ENCODE measurements at regions not wholly inside any gene's neighbourhood (a gene's known extent, or its start where the extent isn't known, plus 50 kb on each side); places are given as distances from the start of the nearest gene placed in this dataset.
"Not testable (repeated sequence)": the region's sequence is repeated elsewhere in the genome, so short reads cannot be mapped to it uniquely, and the experiment has no call there.

DNA sequence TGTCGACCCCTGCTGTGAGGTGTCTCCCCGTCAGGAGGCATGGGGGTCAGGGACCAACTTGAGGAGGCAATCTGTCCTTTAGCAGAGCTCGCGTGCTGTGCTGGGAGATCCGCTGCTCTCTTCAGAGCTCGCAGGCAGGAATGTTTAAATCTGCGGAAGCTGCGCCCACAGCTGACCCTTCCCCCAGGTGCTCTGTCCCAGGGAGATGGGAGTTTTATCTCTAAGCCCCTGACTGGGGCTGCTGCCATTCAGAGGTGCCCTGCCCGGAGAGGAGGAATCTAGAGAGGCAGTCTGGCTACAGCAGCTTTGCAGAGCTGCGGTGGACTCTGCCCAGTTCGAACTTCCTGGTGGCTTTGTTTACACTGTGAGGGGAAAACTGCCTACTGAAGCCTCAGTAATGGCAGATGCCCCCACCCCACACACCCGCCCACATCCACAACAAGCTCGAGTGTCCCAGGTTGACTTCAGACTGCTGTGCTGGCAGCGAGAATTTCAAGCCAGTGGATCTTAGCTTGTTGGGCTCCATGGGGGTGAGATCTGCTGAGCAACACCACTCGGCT, 133.1 kb downstream of the CENPC start:
- DNase-seq = not testable (repeated sequence)

GRCh38 chr4:67403342-67403741, 142.0 kb downstream of the CENPC start:
- no peak for DNase-seq

- DNase-seq = no peak
Measured at GRCh38 chr4:67401902-67402301, 143.4 kb downstream of the CENPC start.

DNA sequence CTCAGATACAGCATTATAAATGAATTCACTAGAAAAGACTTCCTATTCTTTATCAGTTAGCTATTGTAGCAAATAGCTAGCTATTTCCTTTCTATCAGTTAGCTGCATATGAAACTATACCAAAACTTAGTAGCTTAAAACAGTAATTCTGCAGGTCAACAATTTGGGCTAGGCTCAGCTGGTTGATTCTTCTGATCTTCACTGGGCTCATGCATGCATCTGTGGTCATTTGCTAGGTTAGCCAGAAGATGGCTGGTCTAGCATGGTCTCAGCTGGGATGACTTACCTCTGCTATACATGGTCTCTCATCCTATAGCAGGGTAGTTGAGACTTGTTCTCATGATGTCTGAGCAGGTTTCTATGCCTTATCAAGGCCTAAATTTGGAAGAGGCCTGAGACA, 147.4 kb downstream of the CENPC start:
- DNase-seq = no peak

DNA sequence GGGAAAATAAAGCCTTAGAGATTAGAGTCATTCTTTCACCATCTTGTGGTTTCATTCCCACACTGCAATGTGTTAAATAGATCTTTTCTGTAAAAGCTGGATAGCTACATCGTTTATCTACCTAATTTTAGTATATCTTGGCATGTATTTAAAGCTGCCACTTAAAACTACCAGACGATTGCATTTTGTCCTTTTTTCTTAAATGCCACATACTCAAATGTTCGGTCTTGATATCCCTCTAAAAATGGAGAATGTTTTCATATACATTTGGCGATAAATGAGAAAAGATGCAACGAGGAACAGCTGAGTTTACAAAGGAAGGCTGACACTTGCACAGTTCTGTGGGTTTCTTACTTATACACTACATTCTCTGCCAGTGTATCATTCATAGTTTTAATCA, 148.3 kb downstream of the CENPC start:
- DNase-seq = no peak

DNA sequence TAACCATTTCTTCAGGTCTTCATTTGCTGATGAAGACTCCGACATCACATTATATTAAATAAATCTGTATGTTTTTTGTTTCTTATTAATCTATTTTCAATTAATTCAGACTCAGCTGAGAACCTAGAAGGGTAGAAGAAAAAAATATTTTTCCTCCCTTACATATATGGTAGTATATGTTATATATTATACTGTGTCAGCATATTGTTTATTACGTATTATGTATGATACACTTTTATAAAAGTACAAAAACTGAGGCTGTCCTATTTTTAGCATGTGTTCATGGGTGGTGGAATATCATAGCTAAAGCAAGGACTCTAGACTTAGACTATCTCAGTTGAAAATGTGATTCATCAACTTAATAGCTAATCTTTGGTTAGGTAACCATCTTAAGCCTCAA, 149.3 kb downstream of the CENPC start:
- DNase-seq = no peak

- DNase-seq = no peak
Measured at GRCh38 chr4:67394879-67395278, 150.4 kb downstream of the CENPC start.

- no peak for DNase-seq
Measured at GRCh38 chr4:67393699-67394281, 151.5 kb downstream of the CENPC start.

- DNase-seq = no peak
Measured at GRCh38 chr4:67393007-67393406, 152.3 kb downstream of the CENPC start.

DNA sequence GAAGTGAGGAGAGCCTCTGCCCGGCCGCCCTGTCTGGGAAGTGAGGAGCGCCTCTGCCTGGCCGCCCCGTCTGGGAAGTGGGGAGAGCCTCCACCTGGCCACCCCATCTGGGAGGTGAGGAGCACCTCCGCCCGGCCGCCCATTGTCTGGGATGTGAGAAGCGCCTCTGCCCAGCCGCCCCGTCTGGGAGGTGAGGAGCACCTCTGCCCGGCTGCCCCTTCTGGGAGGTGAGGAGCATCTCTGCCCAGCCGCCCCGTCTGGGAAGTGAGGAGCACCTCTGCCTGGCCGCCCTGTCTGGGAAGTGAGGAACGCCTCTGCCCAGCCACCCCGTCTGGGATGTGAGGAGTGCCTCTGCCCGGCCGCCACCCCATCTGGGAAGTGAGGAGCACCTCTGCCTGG, 163.9 kb downstream of the CENPC start:
- not testable (repeated sequence) for DNase-seq

GRCh38 chr4:67380702-67381405, 164.4 kb downstream of the CENPC start:
- DNase-seq = not testable (repeated sequence)

GRCh38 chr4:67380154-67380553, 165.1 kb downstream of the CENPC start:
- no peak for DNase-seq

DNA sequence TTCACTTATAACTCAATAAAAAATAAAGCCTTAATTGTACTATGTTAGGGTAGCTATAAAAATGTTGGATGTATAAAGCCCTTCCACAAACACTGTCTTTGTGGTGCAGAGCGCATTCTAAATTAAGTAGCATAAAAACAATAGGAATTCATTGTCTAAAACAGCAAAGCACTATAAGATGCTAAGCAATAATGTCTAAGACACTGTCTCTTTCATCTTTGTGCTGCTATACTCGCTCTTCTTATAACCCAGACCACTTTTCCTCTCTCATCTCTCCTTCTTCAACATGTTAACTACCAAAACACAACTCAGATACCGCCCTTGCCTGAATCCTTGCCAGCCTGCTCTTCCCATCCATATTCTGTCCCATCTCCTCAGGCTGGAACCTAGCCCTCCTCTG, 170.0 kb downstream of the CENPC start:
- no peak for DNase-seq

GRCh38 chr4:67371615-67372014, 173.7 kb downstream of the CENPC start:
- no peak for DNase-seq

GRCh38 chr4:67366311-67366861, 178.9 kb downstream of the CENPC start:
- no peak for DNase-seq

GRCh38 chr4:67365661-67366245, 179.6 kb downstream of the CENPC start:
- DNase-seq = no peak

- no peak for DNase-seq
Measured at GRCh38 chr4:67355806-67356205, 189.5 kb downstream of the CENPC start.

GRCh38 chr4:67346654-67347053, 198.6 kb downstream of the CENPC start:
- DNase-seq = no peak

DNA sequence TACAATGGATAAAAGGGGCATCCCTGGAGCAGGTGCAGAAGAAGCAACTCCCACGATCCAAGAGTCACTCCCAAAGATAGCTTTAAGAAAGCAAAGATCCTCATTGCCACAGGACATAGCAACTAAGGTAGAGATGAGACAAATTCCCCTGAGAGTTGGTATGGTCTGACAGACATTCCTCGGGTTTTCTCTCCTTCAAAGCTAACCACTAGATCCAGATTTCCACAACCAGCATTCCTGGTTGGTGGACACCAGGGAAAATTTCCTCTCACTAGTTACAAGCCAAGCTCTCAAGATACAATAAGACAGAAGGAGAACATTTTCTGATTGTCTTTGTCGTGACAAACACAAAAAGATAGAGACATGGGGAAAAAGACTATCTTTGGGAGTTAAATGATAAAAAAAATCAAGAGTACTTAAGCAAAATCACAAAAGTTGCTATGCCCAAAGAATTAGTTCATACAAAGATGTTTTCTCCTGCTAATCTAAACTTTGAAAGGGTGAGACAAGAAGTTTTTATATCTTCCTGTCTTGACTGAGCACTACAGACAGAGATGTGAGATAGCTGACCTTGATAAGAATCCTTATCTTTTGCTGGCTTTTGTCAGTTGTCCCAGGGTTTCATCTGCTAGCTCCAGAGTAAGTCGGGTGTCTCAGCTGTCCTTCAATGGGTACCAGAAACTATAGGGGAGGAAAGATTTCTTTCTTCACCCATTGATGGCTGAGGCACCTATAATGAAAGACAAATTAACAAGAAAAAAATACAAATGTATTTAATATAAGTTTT, 200.5 kb downstream of the CENPC start:
- no peak for DNase-seq

DNA sequence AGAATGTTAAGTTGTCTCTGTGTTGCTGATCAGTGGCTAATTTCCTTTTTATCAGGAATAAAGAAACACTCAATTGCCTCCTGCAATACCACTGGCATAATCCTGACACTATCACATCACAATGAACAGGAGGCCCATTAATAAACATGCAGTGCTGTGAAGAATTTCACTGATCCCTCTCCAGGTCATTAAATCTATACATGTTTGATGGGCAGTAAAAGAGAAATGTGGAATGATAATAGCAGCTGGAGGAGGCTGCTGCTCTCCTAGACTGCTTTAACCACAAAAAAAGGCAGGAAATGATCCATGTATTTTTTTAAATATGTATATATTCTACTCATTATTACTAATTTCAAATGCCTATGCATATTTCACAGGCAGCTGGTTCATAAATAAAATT, 202.1 kb downstream of the CENPC start:
- no peak for DNase-seq

- DNase-seq = no peak
Measured at GRCh38 chr4:67342291-67342690, 203.0 kb downstream of the CENPC start.

DNA sequence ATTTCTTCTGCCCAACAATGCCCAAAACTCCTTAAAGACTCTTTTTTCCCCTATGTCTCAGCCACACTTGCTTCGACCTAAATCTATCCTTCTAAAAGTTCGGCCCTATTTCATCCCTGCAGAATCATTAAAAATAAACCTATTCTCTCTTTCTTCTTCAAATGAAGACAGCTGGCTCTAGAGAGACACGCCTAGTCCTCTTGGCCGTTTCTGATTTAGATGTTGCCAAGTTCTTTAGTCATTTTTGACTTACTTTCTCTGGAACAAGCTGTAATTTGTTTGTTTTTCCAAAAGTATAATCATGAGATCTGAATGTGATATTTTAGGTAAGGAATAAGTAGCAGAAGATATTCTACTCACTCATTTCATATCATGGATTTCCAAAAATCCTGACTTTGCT, 211.6 kb downstream of the CENPC start:
- DNase-seq = no peak

DNA sequence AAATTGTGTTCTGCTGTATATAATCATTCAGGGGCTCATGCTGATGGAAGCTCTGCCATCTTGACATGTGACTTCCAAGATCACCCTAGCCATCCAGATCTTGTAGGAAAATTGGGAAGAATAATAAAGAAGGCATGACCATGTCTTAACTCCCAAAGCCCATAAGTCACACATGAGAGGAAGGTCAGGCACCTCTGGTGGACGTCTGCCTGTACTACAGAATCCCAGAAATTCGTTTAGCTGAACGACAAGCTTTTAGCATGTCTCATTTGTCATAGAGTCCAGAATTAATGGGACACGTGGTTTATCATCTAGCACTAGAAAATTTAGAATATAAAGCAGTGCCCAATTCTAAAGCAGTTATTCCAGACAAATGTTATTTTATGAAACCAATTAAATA, 212.7 kb downstream of the CENPC start:
- DNase-seq = no peak

All from activated CD4-positive, CD25-positive, alpha-beta regulatory T cell treated with anti-CD3 and anti-CD28 coated beads, Interleukin-2, amount 50 U/mL, for 72 hours (primary cell).